ENCODE measurements at regions not wholly inside any gene's neighbourhood (a gene's known extent, or its start where the extent isn't known, plus 50 kb on each side); places are given as distances from the start of the nearest gene placed in this dataset.

- no peak for TF ChIP-seq POLR2AphosphoS5 (IDR thresholded peaks at IDR 0.05; ENCODE audit: low read depth, low read length)
- TF ChIP-seq POLR2A (IDR thresholded peaks at IDR 0.05; ENCODE audit: low read depth, low read length), result no peak
- no peak for TF ChIP-seq TAF1 (IDR thresholded peaks at IDR 0.05; ENCODE audit: borderline replicate concordance, low read depth, low read length)
Measured at GRCh38 chr3:87495938-87496337, 219.6 kb upstream of the POU1F1 start.
